Calu3 (cell line): ENCODE measurements at regions not wholly inside any gene's neighbourhood (a gene's known extent, or its start where the extent isn't known, plus 50 kb on each side); places are given as distances from the start of the nearest gene placed in this dataset.

ENCODE experiments used
- BruUV-seq: library from RNA; stranded (reverse); fragments of 400-500 nt; replicated peaks from 2 replicates; lab custom pipeline; 2021; lab: Mats Ljungman, UMichigan
- CTCF ChIA-PET: fragments of 300-600 bp; sonication (Branson Sonifier 250); formaldehyde crosslinking; loops from one replicate; lab custom pipeline; 2022; ENCODE audit warnings: antibody characterized with exemption; lab: Charles Lee
- DNase-seq: peaks from one replicate; pipeline ENCODE4 v3.0.0; 2022
- H3K27ac Mint-ChIP-seq: one replicate; pipeline ENCODE4 v1.8.0; 2022; ENCODE audit warnings: mixed read lengths; ENCODE audit not compliant: unreplicated experiment
- H3K27me3 Mint-ChIP-seq: one replicate; pipeline ENCODE4 v1.8.0; 2022; ENCODE audit warnings: mixed read lengths; ENCODE audit not compliant: unreplicated experiment
- H3K36me3 Mint-ChIP-seq: one replicate; pipeline ENCODE4 v1.8.0; 2022; ENCODE audit warnings: mild to moderate bottlenecking, moderate library complexity, mixed read lengths; ENCODE audit not compliant: insufficient read depth, unreplicated experiment
- H3K4me1 Mint-ChIP-seq: one replicate; pipeline ENCODE4 v1.8.0; 2022; ENCODE audit warnings: mild to moderate bottlenecking, low read depth, mixed read lengths; ENCODE audit not compliant: unreplicated experiment
- H3K4me3 Mint-ChIP-seq: one replicate; pipeline ENCODE4 v1.8.0; 2022; ENCODE audit warnings: mild to moderate bottlenecking, low read depth, moderate library complexity, mixed read lengths; ENCODE audit not compliant: unreplicated experiment
- H3K9me3 Mint-ChIP-seq: one replicate; pipeline ENCODE4 v1.8.0; 2022; ENCODE audit warnings: low read depth, mixed read lengths; ENCODE audit not compliant: unreplicated experiment
- intact Hi-C: fragments of 100-400 bp; cut with micrococcal nuclease; formaldehyde crosslinking; loops from one replicate; pipeline ENCODE4 v1.10.0; 2022; ENCODE audit not compliant: unreplicated experiment
- TF ChIP-seq, protein P1 (sequence below): fragments of 200-600 bp; IDR thresholded peaks from one replicate; pipeline ENCODE4 v1.8.0; 2022; ENCODE audit warnings: antibody characterized with exemption; ENCODE audit not compliant: unreplicated experiment

DNA sequence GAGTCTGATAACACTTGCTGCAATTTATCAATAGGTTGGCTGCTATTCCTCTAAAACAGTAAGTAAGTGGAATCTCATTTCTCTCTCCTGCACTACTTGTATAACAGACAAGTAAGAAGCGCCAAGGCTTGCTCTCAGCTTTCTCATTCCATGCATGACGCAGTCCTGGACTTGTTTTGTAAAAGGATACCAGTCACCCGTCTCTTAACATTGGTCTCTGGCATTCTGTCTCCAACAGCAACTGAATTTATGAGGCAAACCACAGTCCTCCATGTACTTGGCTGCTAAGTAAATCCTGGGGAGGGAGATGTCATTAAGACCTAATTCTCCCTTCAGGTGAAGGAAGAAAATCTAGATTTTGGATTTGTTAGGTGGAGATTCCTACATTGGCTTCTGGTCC lies 115.4 kb downstream of the OPN5 start:
- no peak for DNase-seq
- H3K4me1 Mint-ChIP-seq, result no peaks in the 10 kb centered on the region
- CTCF ChIA-PET, result interaction anchor here (0.6 to 0.7 kb wide), 3 partner anchors 38 to 1850 kb away, joined by 3 to 4 read pairs (median 4); no protein-coding TSS in a partner anchor
- no peak overlapping the region for H3K4me3 Mint-ChIP-seq
- no peaks in the 10 kb centered on the region for H3K36me3 Mint-ChIP-seq
- H3K27ac Mint-ChIP-seq, result no peak overlapping the region
- H3K9me3 Mint-ChIP-seq, result no peaks in the 10 kb centered on the region
- H3K27me3 Mint-ChIP-seq, result peaks cover 39% of the 10 kb centered on the region
- intact Hi-C loops, result no loop called here
- no TSS peak for BruUV-seq
- TF ChIP-seq, protein P1, sequence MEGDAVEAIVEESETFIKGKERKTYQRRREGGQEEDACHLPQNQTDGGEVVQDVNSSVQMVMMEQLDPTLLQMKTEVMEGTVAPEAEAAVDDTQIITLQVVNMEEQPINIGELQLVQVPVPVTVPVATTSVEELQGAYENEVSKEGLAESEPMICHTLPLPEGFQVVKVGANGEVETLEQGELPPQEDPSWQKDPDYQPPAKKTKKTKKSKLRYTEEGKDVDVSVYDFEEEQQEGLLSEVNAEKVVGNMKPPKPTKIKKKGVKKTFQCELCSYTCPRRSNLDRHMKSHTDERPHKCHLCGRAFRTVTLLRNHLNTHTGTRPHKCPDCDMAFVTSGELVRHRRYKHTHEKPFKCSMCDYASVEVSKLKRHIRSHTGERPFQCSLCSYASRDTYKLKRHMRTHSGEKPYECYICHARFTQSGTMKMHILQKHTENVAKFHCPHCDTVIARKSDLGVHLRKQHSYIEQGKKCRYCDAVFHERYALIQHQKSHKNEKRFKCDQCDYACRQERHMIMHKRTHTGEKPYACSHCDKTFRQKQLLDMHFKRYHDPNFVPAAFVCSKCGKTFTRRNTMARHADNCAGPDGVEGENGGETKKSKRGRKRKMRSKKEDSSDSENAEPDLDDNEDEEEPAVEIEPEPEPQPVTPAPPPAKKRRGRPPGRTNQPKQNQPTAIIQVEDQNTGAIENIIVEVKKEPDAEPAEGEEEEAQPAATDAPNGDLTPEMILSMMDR, result no peak

DNA sequence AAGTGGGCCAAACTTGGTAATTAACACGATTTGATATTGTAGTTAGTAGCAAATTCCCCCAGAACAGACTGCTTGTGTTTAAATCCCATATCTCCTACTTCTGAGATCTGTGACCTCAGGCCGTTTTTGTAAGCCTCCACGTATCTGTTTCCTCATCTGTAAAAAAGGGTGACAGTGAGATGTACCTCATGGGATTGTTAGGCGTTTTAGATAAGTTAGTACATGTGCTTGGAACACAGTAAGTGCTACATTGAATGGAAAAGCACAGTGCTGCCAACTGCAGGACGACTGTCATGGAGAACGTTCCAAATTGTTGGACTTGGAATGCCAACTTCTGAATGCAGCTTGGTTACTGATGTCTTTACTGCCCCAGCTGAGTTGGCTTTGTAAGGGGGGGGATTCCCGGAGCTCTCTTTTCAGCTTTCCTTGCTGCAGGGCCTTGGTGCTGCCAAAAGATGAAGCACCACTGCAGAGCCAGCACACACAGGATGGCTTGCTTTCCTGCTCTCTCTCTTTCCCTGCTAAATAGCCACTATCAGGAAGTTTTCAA lies 108.6 kb downstream of the OPN5 start:
- no peak for DNase-seq
- Mint-ChIP-seq H3K36me3 (no peaks in the 10 kb centered on the region), H3K4me3 (no peak overlapping the region), H3K4me1 (no peaks in the 10 kb centered on the region), H3K27ac (no peak overlapping the region), H3K9me3 (no peaks in the 10 kb centered on the region), H3K27me3 (no peaks in the 10 kb centered on the region)
- BruUV-seq, result no TSS peak
- intact Hi-C loops, result no loop called here
- TF ChIP-seq, protein P1, result no peak
- CTCF ChIA-PET, result no interaction called here

DNA sequence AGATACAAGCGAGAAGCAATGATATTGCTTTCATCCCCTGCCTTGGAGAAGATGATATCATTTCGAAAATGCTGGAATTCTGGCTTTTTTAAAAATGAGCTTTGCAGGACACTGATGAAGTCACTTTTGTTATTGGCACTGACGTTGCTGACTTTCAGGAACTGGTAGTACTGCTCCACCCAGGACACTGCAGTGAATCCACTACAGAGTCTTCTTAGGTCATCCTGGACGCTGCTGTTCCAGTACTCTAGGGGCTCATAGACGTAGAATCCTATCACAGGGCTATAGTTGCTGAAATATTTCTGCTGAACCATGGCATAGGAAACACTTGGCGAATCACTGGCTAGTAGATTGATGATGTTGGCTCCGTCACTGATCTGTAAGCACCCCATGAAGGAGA lies 97.2 kb downstream of the OPN5 start:
- H3K27ac Mint-ChIP-seq, result no peak overlapping the region
- TF ChIP-seq, protein P1, result no peak
- CTCF ChIA-PET, result no interaction called here
- no TSS peak for BruUV-seq
- no peak overlapping the region for H3K4me3 Mint-ChIP-seq
- H3K9me3 Mint-ChIP-seq, result no peaks in the 10 kb centered on the region
- no peak for DNase-seq
- no peaks in the 10 kb centered on the region for H3K27me3 Mint-ChIP-seq
- no peaks in the 10 kb centered on the region for H3K4me1 Mint-ChIP-seq
- intact Hi-C loops, result no loop called here
- no peaks in the 10 kb centered on the region for H3K36me3 Mint-ChIP-seq
